Endothelial cell of umbilical vein (primary cell): ENCODE measurements at regions not wholly inside any gene's neighbourhood (a gene's known extent, or its start where the extent isn't known, plus 50 kb on each side); places are given as distances from the start of the nearest gene placed in this dataset.

Source experiments
- BruUV-seq: library from RNA; stranded (reverse); fragments of 400-500 nt; replicated peaks from 2 replicates; lab custom pipeline; 2021; lab: Mats Ljungman, UMichigan
- CTCF ChIA-PET: fragments of 300-600, 350-600 bp; sonication (Branson Sonifier 250); formaldehyde crosslinking; loops from one replicate; lab custom pipeline; 2021; ENCODE audit warnings: antibody characterized with exemption, inconsistent platforms; lab: Charles Lee
- POLR2A ChIA-PET: fragments of 300-600, 350-600 bp; sonication (Branson Sonifier 250); formaldehyde crosslinking; loops from one replicate; lab custom pipeline; 2021; ENCODE audit warnings: antibody characterized with exemption, inconsistent platforms; lab: Charles Lee
- DNase-seq: peaks from one replicate; pipeline ENCODE4 v3.0.0-alpha.2; 2011; ENCODE audit warnings: low read depth, low spot score
- FAIRE-seq: peaks from 2 replicates; lab custom pipeline; 2011; peaks lifted over from hg19 to GRCh38; lab: Jason Lieb, UNC
- H2AFZ ChIP-seq: 2 replicates; pipeline ENCODE4 v1.6.0; 2012; ENCODE audit warnings: low read depth, low read length, control low read depth, inconsistent platforms
- H3K27ac ChIP-seq: 2 replicates; pipeline ENCODE4 v1.5.1; 2011; ENCODE audit warnings: low read depth, mild to moderate bottlenecking, control low read depth, low read length, moderate library complexity; ENCODE audit not compliant: insufficient read depth
- H3K27me3 ChIP-seq, 2 experiments: 2 replicates each; pipeline versions ENCODE4 v1.6.0 to v1.6.1; 2011; ENCODE audit warnings: low read length in 2 of 2, mixed read lengths in 1 of 2; ENCODE audit not compliant: control insufficient read depth in 2 of 2, insufficient read depth in 2 of 2
- H3K36me3 ChIP-seq, 2 experiments: 2 replicates in 1 of 2; 3 replicates in 1 of 2; pipeline ENCODE4 v1.5.1; 2011; ENCODE audit warnings: low read length in 2 of 2, mild to moderate bottlenecking in 1 of 2, moderate library complexity in 1 of 2; ENCODE audit not compliant: control insufficient read depth in 2 of 2, insufficient read depth in 2 of 2; ENCODE audit errors: extremely low read depth in 1 of 2
- H3K4me1 ChIP-seq: 3 replicates; pipeline ENCODE4 v1.5.1; 2011; ENCODE audit warnings: mild to moderate bottlenecking, low read length; ENCODE audit not compliant: control insufficient read depth, insufficient read depth; ENCODE audit errors: extremely low read depth
- H3K4me2 ChIP-seq: 2 replicates; pipeline ENCODE4 v1.6.1; 2011; ENCODE audit warnings: low read length, control low read depth, mixed read lengths; ENCODE audit not compliant: insufficient read depth
- H3K4me3 ChIP-seq, 3 experiments: fragments of 200-600 bp in 1 of 3; sonication (generic), shearing (Covaris generic) in 1 of 3; replicated peaks in 1 of 3; 2 replicates each; pipeline ENCODE4 v1.5.1; 2011 to 2016; ENCODE audit warnings: control low read depth in 3 of 3, low read length in 3 of 3, mild to moderate bottlenecking in 2 of 3, inconsistent platforms in 1 of 3, low read depth in 1 of 3, moderate library complexity in 1 of 3; ENCODE audit not compliant: insufficient read depth in 1 of 3
- H3K79me2 ChIP-seq: 2 replicates; pipeline ENCODE4 v1.6.0; 2012; ENCODE audit warnings: low read length, inconsistent platforms; ENCODE audit not compliant: control insufficient read depth, insufficient read depth
- H3K9ac ChIP-seq: replicated peaks from 2 replicates; pipeline ENCODE3; 2011; ENCODE audit warnings: low read length, control low read depth; ENCODE audit not compliant: insufficient read depth; ENCODE audit errors: extremely low read depth
- H3K9me1 ChIP-seq: replicated peaks from 3 replicates; pipeline ENCODE4 v1.6.0; 2011; ENCODE audit warnings: mild to moderate bottlenecking, low read length; ENCODE audit not compliant: control insufficient read depth, insufficient read depth; ENCODE audit errors: extremely low read depth
- H3K9me3 ChIP-seq: replicated peaks from 2 replicates; pipeline ENCODE4 v1.5.1; 2012; ENCODE audit warnings: low read length, inconsistent platforms; ENCODE audit not compliant: control insufficient read depth, insufficient read depth
- H4K20me1 ChIP-seq: replicated peaks from 2 replicates; pipeline ENCODE3; 2011; ENCODE audit warnings: mild to moderate bottlenecking, low read length; ENCODE audit not compliant: control insufficient read depth, insufficient read depth; ENCODE audit errors: extremely low read depth
- EZH2 ChIP-seq: IDR thresholded peaks from 2 replicates; pipeline ENCODE4 v1.6.1; 2012; ENCODE audit warnings: borderline replicate concordance, low read depth, mild to moderate bottlenecking, moderate library complexity, low read length, inconsistent platforms; ENCODE audit not compliant: severe bottlenecking
- FOS ChIP-seq: IDR thresholded peaks from 2 replicates; pipeline ENCODE4 v1.6.1; 2011; ENCODE audit warnings: mild to moderate bottlenecking, low read length, moderate library complexity, borderline replicate concordance; ENCODE audit not compliant: insufficient read depth
- GATA2 ChIP-seq: IDR thresholded peaks from 2 replicates; pipeline ENCODE4 v1.7.0; 2011; ENCODE audit warnings: low read depth, mild to moderate bottlenecking, moderate library complexity, mixed read lengths, low read length; ENCODE audit not compliant: insufficient read length, insufficient read depth
- JUN ChIP-seq: IDR thresholded peaks from 2 replicates; pipeline ENCODE4 v1.6.1; 2011; ENCODE audit warnings: borderline replicate concordance, low read depth; ENCODE audit not compliant: insufficient read length, insufficient read depth
- MAX ChIP-seq: IDR thresholded peaks from 2 replicates; pipeline ENCODE4 v1.6.1; 2011; ENCODE audit not compliant: insufficient read depth, insufficient read length
- MYC ChIP-seq: IDR thresholded peaks from one replicate; pipeline ENCODE4 v1.6.1; 2011; ENCODE audit warnings: mild to moderate bottlenecking, low read depth, low read length
- POLR2AphosphoS5 ChIP-seq: IDR thresholded peaks from 2 replicates; pipeline ENCODE4 v1.6.1; 2012; ENCODE audit warnings: low read depth, mild to moderate bottlenecking, control low read depth, low read length, moderate library complexity; ENCODE audit not compliant: insufficient read depth
- dilution Hi-C: fragments of 300-500 bp; cut with MboI; formaldehyde crosslinking; loops from one replicate; pipeline ENCODE4 v1.15.0; 2019; ENCODE audit warnings: low sequenced_read_pairs; ENCODE audit not compliant: extremely low pct_ligation_motif_present
- intact Hi-C: fragments of 100-400 bp; cut with micrococcal nuclease; formaldehyde crosslinking; loops from one replicate; pipeline ENCODE4 v1.10.0; 2022
- TF ChIP-seq, protein P1 (sequence below), 2 donors: IDR thresholded peaks; 1 replicate in 1 of 2; 2 replicates in 1 of 2; pipeline ENCODE4 v1.5.1; 2011; ENCODE audit warnings: low read length in 2 of 2, mild to moderate bottlenecking in 2 of 2, moderate library complexity in 2 of 2, control low read depth in 1 of 2, inconsistent platforms in 1 of 2, low read depth in 1 of 2; ENCODE audit not compliant: insufficient read depth in 1 of 2; ENCODE audit errors: extremely low read depth in 1 of 2

- H3K4me3 ChIP-seq: no peak overlapping the region
- H3K4me2 ChIP-seq: no peak overlapping the region
- ChIA-PET CTCF (no interaction called here), POLR2A (no interaction called here)
- FAIRE-seq: no peak
- no peaks in the 10 kb centered on the region for H3K27me3 ChIP-seq
- no peak for DNase-seq
- H3K9me1 ChIP-seq: no peaks in the 10 kb centered on the region
- dilution Hi-C loops (no loop called here), intact Hi-C loops (no loop called here)
- no peak overlapping the region for H2AFZ ChIP-seq
- H3K9ac ChIP-seq: no peak overlapping the region
- TF ChIP-seq JUN (no peak), POLR2AphosphoS5 (no peak), EZH2 (no peak), GATA2 (no peak), MYC (no peak), FOS (no peak), MAX (no peak)
- TF ChIP-seq, protein P1, sequence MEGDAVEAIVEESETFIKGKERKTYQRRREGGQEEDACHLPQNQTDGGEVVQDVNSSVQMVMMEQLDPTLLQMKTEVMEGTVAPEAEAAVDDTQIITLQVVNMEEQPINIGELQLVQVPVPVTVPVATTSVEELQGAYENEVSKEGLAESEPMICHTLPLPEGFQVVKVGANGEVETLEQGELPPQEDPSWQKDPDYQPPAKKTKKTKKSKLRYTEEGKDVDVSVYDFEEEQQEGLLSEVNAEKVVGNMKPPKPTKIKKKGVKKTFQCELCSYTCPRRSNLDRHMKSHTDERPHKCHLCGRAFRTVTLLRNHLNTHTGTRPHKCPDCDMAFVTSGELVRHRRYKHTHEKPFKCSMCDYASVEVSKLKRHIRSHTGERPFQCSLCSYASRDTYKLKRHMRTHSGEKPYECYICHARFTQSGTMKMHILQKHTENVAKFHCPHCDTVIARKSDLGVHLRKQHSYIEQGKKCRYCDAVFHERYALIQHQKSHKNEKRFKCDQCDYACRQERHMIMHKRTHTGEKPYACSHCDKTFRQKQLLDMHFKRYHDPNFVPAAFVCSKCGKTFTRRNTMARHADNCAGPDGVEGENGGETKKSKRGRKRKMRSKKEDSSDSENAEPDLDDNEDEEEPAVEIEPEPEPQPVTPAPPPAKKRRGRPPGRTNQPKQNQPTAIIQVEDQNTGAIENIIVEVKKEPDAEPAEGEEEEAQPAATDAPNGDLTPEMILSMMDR (IDR thresholded peaks at IDR 0.05; ENCODE audit: extremely low read depth in 1 of 2, insufficient read depth in 1 of 2, low read depth in 1 of 2, low read length in 2 of 2): no peak
- no TSS peak for BruUV-seq
- no peaks in the 10 kb centered on the region for H3K4me1 ChIP-seq
- no peaks in the 10 kb centered on the region for H3K79me2 ChIP-seq
- H3K27ac ChIP-seq: no peak overlapping the region
- no peaks in the 10 kb centered on the region for H4K20me1 ChIP-seq
- no peaks in the 10 kb centered on the region for H3K9me3 ChIP-seq
- no peaks in the 10 kb centered on the region for H3K36me3 ChIP-seq
These were observed 534.5 kb downstream of the GLUD2 start for GRCh38 chrX:121581885-121582284.
